ENCODE measurements at regions not wholly inside any gene's neighbourhood (a gene's known extent, or its start where the extent isn't known, plus 50 kb on each side); places are given as distances from the start of the nearest gene placed in this dataset.

DNA sequence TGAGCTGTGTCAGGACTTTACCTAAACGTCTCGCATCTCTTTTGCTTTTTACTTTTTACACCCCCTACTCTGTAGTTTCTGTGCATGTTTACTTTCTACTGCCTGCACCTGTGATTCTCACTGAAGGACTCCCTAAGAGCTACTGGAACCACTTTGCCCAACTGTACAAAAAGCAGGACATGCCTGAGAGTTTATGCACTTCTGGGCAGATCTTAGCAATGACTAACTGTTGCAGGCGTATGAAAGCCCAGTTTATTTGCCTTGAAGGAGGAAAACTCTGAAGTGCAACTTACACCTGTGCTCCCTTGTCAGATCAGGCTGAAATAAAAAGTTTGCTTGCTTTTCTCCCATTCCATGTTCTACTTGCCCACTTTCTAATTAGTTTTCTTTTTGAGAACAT is 467.0 kb upstream of the USP24 start:
- in situ Hi-C loops (cut with MboI; ENCODE audit: low pct_unique_long_range_greater_than_20kb, low sequenced_read_pairs, unreplicated experiment) = loop anchor here (25.0 kb wide), 1 partner anchor 905 kb away; the partner anchor contains the start of gene PLPP3
- TF ChIP-seq, protein P1, sequence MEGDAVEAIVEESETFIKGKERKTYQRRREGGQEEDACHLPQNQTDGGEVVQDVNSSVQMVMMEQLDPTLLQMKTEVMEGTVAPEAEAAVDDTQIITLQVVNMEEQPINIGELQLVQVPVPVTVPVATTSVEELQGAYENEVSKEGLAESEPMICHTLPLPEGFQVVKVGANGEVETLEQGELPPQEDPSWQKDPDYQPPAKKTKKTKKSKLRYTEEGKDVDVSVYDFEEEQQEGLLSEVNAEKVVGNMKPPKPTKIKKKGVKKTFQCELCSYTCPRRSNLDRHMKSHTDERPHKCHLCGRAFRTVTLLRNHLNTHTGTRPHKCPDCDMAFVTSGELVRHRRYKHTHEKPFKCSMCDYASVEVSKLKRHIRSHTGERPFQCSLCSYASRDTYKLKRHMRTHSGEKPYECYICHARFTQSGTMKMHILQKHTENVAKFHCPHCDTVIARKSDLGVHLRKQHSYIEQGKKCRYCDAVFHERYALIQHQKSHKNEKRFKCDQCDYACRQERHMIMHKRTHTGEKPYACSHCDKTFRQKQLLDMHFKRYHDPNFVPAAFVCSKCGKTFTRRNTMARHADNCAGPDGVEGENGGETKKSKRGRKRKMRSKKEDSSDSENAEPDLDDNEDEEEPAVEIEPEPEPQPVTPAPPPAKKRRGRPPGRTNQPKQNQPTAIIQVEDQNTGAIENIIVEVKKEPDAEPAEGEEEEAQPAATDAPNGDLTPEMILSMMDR (IDR thresholded peaks at IDR 0.05; ENCODE audit: extremely low read depth, insufficient read depth, missing control alignments) = no peak
- DNase-seq (ENCODE audit: low spot score) = no peak

DNA sequence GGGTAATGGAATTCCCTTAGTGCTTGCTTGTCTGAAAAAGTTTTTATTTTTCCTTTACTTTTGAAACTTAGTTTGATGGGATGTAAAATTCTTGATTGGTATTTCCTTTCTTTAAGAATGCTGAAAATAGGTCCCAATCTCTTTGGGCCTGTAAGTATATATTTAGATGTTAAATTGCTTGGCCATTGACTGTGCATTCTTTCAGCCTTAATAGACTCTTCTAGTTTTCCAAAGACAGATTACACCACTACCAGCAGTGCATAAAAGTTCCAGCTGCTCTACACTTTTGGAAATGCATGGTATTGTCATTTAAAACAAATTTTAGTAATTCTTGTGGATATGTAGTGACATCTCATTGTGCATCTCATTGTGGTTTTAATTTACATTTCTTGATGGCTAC is 464.8 kb upstream of the USP24 start:
- TF ChIP-seq, protein P1 (IDR thresholded peaks at IDR 0.05; ENCODE audit: extremely low read depth, insufficient read depth, missing control alignments) = no peak
- DNase-seq (ENCODE audit: low spot score) = no peak
- in situ Hi-C loops (cut with MboI; ENCODE audit: low pct_unique_long_range_greater_than_20kb, low sequenced_read_pairs, unreplicated experiment) = loop anchor here (25.0 kb wide), 1 partner anchor 907 kb away; the partner anchor contains the start of gene PLPP3

DNA sequence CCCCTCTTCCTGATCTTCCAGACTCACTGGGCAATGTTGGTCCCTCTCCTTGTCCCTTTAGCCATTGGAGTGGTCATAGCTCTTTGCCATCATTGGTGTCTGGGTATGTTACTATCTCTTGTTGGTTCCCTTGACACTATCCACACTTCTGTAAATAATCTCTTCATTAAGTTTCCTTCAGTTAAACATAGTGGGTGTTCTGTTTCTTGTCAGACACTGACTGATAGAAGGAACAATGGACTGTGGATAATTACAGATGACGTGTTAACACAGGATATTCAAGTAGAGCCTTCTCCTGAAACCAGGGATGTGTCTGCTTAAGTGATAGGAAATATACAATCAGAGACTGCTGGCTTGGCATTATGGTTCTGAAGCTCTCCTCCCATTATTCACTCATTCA is 458.3 kb upstream of the USP24 start:
- no peak for DNase-seq (ENCODE audit: low spot score)
- TF ChIP-seq, protein P1 (IDR thresholded peaks at IDR 0.05; ENCODE audit: extremely low read depth, insufficient read depth, missing control alignments) = no peak
- in situ Hi-C loops (cut with MboI; ENCODE audit: low pct_unique_long_range_greater_than_20kb, low sequenced_read_pairs, unreplicated experiment) = no loop called here

DNA sequence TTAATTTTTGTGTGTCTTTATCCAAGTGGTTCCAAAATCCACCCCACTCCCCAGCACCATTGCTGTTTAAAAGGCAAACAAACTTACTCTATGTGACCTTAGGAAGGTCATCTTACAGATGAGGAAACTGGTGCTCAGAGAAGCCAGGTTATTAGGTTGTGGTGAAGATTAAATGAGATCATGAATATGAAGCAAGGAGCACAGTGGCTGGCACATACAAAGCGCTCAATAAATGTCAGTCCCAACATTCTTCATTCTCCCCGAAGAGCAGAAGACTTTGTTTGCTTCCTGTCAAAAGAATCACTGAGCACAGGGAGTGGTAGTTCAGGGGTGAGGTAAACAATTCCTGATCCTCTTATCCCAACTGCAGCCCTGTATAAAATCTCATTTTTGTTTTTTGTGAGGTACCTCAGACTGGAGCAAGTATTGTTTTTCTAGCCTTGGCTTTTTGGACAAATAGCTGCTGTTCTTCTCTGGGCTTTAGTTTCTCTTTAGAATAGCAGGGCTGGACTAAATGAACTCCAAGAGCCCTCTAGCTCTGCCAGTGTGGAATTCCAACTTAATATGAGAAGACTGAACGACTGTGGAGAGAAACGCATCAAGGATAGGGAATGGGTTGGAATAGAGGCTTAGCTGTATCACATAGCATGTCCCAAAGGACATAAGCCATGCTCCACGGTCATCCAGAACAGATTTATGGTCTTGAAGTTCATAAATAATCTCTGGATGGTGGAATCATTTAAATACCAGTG is 455.3 kb upstream of the USP24 start:
- in situ Hi-C loops (cut with MboI; ENCODE audit: low pct_unique_long_range_greater_than_20kb, low sequenced_read_pairs, unreplicated experiment) = no loop called here
- TF ChIP-seq, protein P1 (IDR thresholded peaks at IDR 0.05; ENCODE audit: extremely low read depth, insufficient read depth, missing control alignments) = no peak
- DNase-seq (ENCODE audit: low spot score) = no peak

DNA sequence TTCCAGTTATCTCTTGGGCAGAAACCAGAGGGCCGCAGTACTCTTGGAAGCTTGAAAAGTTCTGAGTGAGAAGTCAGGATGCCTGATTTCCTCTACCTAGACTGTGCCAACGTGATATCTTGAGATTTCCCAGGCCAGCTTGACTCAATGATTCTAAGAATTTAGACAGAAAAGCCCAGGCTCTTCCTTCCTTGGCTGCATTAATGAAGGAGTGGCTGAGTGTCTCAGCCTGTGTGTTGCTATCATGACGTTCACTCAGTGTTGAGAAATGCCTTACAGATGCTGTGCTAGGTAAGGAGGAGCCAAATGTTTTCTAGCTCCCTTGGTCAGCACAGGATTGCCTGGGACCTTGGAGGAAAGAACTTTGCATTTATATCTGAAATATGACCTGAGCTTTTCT is 454.1 kb upstream of the USP24 start:
- TF ChIP-seq, protein P1 (IDR thresholded peaks at IDR 0.05; ENCODE audit: extremely low read depth, insufficient read depth, missing control alignments) = no peak
- DNase-seq (ENCODE audit: low spot score) = no peak
- in situ Hi-C loops (cut with MboI; ENCODE audit: low pct_unique_long_range_greater_than_20kb, low sequenced_read_pairs, unreplicated experiment) = no loop called here

DNA sequence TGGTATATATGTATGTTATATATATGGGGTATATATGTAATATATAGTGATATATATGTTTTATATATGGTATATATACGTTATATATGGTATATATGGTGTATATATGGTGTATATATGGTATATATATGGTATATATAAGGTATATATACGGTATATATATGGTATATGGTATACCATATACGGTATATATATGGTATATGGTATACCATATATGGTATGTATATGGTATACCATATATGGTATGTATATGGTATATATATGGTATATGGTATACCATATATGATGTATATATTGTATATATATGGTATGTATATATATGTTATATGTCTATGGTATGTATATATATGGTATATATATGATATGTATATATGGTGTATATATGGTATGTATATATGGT is 447.7 kb upstream of the USP24 start:
- TF ChIP-seq, protein P1 (IDR thresholded peaks at IDR 0.05; ENCODE audit: extremely low read depth, insufficient read depth, missing control alignments) = no peak
- DNase-seq (ENCODE audit: low spot score) = no peak
- in situ Hi-C loops (cut with MboI; ENCODE audit: low pct_unique_long_range_greater_than_20kb, low sequenced_read_pairs, unreplicated experiment) = no loop called here
